NOMO-1 treated with DMSO at 0.1 percent for 48 hours (cell line): ENCODE measurements at regions not wholly inside any gene's neighbourhood (a gene's known extent, or its start where the extent isn't known, plus 50 kb on each side); places are given as distances from the start of the nearest gene placed in this dataset.
"Not testable (repeated sequence)": the region's sequence is repeated elsewhere in the genome, so short reads cannot be mapped to it uniquely, and the experiment has no call there.

Experiments
- DNase-seq: peaks from one replicate; lab custom pipeline; 2025; ENCODE audit not compliant: unreplicated experiment; lab: John Stamatoyannopoulos, UW

DNA sequence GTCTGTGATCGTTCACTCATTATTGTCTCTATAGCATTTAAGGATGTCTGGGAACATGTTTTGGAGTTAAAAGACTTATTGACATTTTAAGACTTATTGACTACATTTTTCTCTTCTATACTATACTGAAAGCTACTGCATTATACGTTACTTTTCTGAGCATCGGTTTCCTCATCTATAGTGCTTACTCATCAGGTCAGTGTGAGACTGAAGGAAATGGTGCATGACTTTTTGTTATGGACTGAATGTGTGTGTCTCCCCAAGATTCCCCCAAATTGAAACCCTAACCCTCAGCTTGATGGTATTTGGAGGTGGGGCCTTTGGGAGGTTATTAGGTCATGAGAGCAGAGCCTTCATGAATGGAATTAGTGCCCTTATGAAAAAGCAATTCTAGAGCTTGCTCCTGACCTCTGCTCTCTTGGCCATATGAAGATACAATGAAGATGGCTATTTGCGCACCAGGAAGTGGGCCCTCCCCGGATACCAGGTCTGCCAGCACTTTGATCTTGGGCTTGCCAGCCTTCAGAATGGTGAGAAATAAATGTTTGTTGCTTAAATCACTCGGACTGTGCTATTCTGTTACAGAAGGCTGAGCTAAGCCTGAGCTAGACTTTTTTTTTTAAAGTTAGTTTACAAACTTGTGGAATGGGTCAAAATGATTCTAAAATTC is 243.7 kb upstream of the RREB1 start:
- no peak for DNase-seq

GRCh38 chr6:6865611-6866010 is 242.2 kb upstream of the RREB1 start:
- peak; percentile 50 for DNase-seq

GRCh38 chr6:6866656-6867403 is 240.9 kb upstream of the RREB1 start:
- DNase-seq: no peak

GRCh38 chr6:6867404-6867799 is 240.4 kb upstream of the RREB1 start:
- DNase-seq: no peak

- DNase-seq: no peak
Measured at GRCh38 chr6:6869094-6869493, 238.7 kb upstream of the RREB1 start.

DNA sequence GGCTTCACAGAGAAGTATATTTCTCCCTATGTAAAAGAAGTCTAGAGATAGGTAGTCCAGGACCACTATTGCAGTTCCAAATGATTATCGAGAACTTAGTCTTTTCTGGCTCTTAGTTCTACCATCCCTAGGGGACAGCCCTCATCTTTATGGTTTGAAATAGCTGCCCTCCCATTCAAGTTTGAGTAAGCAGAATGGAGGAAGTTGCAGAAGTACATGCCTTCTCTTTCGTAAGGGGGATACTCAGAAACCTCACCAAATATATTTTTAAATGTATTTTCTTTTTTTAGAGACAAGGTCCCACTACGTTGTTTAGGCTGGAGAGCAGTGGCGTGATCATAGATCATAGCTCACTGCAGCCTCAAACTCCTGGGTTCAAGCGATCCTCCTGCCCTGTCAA is 236.8 kb upstream of the RREB1 start:
- peak; percentile 82 for DNase-seq

DNA sequence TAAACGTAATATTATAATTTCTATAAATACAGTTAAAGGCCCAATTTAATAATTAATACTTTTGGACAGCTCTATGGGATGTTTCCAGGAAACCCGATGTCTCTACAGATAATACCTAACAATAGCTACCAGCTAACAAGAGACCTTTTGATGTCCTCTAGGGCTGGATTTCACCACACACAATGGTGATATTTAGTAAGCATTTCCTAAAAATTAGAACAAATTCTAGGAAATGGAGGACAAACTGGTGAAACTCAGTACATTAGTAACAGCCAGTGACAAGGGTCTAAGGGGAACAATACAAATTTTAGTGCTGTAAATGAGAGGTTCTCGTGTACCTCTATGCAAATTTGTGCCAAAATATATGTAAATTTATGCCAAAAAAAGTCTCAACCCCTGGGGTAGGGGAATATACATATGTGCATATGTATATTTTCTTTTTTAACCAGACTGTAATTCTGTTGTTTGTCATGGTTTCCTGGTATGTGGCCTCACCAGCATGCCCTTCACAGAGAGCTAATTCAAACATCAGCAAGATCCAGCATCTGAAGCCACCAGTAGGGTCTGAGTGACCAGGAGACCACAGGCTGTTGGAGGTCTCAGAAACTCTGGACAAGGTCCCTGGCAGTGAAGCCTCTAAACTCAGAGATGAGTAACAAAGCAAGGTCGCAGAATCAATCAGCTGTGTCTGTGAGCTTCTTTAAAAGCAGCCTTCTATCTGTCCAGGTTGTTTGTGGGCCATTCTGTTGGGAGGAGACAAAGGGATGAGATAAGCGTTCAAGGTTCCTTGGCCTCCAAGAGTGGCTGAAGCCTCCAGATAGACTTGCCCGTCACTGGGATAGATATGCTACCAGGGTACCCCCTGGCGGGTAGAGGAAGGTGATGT is 235.1 kb upstream of the RREB1 start:
- no peak for DNase-seq

DNA sequence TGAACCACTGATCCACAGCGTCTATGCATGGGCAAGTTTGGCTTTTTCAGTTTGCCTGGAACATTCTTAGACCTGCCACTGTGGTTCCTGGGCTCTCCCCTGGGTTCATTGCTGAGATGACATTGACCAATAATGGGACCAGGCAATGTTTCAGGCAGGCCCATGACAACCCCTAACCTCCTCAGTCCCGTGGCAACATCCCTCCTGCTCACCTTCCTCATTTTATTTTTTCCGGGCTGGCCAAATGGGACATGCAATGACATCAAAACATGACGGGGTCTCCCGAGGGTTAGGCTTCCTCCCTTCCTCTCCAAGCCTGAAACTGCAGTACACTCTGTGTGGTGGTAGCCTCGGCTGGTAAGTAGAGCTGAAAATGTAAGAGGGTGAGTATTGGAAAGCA is 234.0 kb upstream of the RREB1 start:
- peak; percentile 6 for DNase-seq

GRCh38 chr6:6875818-6876470 is 231.8 kb upstream of the RREB1 start:
- DNase-seq: peak; percentile 95

GRCh38 chr6:6877792-6878191 is 230.0 kb upstream of the RREB1 start:
- DNase-seq: not testable (repeated sequence)

GRCh38 chr6:6878887-6879585 is 228.7 kb upstream of the RREB1 start:
- DNase-seq: peak; percentile 78

GRCh38 chr6:6879586-6879974 is 228.2 kb upstream of the RREB1 start:
- peak; percentile 83 for DNase-seq

GRCh38 chr6:6880745-6881437 is 226.9 kb upstream of the RREB1 start:
- DNase-seq: peak; percentile 47

GRCh38 chr6:6881438-6882225 is 226.1 kb upstream of the RREB1 start:
- peak; percentile 91 for DNase-seq

GRCh38 chr6:6882592-6882991 is 225.2 kb upstream of the RREB1 start:
- DNase-seq: peak; percentile 40

DNA sequence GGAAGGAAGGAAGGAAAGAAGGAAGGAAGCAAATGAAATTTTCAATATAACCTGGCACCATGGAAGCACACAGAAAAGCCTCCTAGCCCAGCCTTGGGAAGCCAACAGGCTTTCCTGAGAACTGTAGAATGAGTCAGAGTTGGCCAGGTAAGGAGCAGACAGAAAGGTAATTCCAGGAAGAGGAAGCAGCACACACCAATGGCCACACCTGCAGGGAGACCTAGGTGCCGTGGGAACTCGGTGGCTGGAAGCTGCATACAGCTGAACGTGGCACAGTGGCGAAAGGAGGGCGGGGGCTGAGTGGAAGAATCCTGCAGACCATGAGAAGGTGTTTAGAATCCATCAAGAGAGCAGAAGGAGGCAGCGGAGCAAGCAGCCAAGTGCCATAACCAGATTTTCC is 224.8 kb upstream of the RREB1 start:
- DNase-seq: no peak

- DNase-seq: peak; percentile 37
Measured at GRCh38 chr6:6884193-6884627, 223.6 kb upstream of the RREB1 start.

DNA sequence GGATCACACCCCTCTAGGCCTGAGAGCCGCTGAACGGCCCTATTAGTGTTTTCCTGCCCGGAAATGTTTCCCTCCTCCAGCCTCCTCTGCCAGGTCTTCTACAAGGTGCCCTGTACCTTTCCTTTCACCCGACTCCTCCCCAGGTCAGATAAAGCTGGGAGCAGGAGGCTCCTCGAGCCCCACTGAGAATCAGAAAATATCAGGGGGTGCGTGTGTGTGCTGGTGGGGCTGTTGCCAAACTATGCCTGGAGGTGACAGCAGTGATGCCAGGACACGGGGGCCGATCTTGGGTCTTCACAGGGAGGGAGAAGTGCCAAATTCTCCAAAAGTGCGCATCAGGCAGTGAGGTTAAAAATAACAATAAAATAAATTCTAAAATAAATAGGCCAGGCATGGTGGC is 222.8 kb upstream of the RREB1 start:
- no peak for DNase-seq

- DNase-seq: peak; percentile 89
Measured at GRCh38 chr6:6885521-6886170, 222.1 kb upstream of the RREB1 start.
